GM12873 (cell line): ENCODE measurements at regions not wholly inside any gene's neighbourhood (a gene's known extent, or its start where the extent isn't known, plus 50 kb on each side); places are given as distances from the start of the nearest gene placed in this dataset.

Experiments used
- TF ChIP-seq, protein P1 (sequence below): IDR thresholded peaks from 2 replicates; pipeline ENCODE4 v1.5.1; 2012; ENCODE audit warnings: low read depth, mild to moderate bottlenecking, moderate library complexity, low read length, control low read depth; ENCODE audit not compliant: insufficient read depth; ENCODE audit errors: missing control alignments

DNA sequence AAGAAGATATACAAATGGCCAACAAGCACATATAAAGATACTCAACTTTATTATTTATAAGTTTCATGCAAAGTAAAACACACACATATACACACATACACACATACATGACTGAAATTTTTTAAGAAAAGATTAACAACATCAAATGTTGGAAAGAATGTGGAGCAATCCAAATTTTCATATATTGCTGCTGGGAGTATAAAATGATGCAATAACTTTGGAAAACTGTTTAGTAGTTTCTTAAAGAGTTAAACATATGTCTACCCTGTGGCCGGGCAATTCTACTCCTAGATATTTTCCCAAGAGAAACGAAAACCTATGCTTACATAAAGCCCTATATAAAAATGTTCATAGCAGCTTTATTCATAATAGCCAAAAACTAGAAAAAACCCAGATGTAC is 99.8 kb upstream of the NR4A3 start:
- TF ChIP-seq, protein P1, sequence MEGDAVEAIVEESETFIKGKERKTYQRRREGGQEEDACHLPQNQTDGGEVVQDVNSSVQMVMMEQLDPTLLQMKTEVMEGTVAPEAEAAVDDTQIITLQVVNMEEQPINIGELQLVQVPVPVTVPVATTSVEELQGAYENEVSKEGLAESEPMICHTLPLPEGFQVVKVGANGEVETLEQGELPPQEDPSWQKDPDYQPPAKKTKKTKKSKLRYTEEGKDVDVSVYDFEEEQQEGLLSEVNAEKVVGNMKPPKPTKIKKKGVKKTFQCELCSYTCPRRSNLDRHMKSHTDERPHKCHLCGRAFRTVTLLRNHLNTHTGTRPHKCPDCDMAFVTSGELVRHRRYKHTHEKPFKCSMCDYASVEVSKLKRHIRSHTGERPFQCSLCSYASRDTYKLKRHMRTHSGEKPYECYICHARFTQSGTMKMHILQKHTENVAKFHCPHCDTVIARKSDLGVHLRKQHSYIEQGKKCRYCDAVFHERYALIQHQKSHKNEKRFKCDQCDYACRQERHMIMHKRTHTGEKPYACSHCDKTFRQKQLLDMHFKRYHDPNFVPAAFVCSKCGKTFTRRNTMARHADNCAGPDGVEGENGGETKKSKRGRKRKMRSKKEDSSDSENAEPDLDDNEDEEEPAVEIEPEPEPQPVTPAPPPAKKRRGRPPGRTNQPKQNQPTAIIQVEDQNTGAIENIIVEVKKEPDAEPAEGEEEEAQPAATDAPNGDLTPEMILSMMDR: no peak

DNA sequence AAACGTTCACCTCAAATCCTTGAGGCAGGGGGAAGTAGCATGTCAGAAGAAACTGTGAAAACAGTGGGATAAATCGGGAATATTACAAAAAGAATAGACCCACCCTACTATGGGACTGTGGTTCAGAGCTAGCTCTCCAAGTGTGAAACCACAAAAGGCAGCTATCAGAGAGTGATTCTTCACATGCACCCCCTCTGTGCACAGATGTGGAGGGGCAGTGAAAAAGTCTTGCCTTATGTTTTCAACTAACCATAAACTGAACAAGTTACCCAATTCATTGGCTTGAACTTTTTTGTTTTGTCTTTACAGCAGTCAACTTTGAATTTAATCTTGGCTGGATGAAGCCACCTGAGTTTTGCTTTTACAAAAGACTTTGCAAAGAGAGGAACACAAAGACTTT is 98.8 kb upstream of the NR4A3 start:
- TF ChIP-seq, protein P1: no peak

DNA sequence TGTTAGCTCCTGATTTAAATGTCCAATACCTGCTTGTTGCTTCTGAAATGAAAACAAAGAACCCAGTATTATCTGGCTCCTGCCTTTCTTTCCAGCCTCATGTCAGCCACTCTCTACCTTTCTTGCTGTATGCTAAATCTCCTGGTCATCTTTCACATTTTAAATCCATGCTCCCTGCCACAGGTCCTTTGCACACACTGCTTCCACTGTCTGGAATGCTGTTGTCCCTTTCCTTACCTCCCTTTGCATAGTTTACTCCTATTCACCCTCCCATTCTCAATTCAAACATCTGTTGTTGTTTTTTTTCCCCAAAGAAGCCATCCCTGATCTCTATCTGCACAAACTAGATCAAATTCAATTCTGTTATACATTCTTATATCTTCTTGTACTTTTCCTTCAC is 97.0 kb upstream of the NR4A3 start:
- TF ChIP-seq, protein P1: no peak

DNA sequence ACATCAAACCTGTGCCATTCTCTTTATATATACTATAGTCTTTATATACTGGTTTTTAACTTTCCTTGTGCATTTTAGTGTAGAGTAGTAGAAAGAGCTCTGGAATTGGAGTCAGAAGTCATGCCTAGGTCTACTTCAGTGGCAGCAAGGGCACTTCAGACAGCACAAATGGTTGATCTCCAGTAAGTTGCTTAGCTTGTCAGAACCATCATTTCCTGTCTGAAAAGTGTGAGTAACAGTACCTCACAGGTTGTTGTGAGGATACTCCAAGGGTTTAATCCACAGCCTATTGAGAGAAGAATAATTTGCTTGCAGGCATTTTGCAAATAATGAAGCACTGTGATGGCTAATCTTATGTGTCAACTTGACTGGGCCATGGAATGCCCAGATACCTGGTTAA is 95.8 kb upstream of the NR4A3 start:
- TF ChIP-seq, protein P1: no peak

DNA sequence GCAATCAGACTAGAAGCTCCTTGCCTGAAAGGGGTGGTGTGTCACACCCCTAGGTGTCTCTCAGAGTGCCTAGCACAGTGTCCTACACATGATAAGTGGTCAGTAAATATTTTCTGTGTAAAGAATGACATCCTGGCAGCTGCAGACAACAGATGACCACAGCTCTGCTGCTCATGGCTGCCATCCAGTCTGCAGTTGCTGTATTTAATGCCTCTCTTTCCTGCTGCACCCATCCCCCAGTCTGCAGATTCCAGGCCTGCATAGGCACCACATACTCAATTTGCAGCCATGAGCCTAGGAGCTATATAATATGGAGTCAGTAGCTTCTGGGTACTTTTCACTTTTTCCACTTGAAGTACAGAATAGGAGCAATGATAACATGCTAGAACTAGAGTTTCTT is 94.9 kb upstream of the NR4A3 start:
- TF ChIP-seq, protein P1: no peak

DNA sequence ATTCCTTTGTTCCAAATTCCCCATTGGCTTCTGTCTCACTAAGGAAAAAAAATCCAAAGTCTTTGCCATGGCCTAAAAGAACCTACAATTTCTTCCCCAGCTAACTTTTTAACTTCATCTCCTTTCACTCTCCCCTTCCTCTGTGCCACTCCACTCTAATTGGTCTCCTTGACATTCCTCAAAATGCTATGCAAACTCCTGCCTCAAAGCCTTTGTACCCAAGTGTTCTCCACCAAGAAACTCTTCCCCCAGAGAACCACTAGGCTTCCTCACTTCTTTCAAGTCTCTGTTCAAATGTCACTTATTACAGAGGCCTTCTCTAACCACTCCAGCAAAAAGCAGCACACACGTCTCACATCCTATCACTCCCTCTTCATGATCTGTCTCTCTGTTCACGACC is 91.6 kb upstream of the NR4A3 start:
- TF ChIP-seq, protein P1: no peak

DNA sequence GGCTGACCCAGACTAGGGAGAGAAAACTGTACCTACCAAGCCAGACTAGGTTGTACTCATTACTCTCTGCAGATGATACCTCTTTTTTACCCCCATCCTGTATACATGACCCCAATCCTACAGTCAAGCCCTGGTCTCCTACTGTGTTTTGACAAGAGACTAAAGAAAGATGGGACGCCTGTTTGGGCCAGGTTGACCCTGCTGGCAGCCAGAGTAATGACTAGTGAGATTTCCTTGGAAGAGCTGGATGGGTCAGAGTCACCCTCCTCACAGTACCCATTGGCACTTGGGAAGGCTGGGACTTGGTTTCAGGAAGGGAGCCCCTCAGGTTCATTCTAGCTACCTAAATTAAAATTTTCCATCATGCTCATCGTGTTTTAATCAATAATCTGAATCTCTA is 89.7 kb upstream of the NR4A3 start:
- TF ChIP-seq, protein P1: no peak

DNA sequence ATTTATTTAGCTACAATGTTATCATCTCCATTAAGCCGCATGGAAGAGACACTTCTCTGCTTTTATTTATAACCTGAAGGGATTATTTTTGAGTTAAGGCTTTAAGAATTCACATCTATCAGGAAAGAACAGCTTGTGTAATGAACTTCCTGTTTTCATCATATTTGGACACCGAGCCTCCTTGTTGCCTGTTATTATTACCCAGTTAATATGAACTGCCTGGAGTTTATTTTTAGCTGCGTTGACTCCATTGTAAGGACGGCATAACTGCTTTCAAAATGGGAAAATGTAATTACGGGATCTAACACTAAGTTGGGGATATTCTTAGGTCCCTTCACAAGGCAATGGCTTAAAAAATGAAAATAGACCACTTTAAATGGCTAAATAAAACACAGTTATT is 89.0 kb upstream of the NR4A3 start:
- TF ChIP-seq, protein P1: no peak
